Parathyroid adenoma (tissue), 2 donors: ENCODE measurements at regions not wholly inside any gene's neighbourhood (a gene's known extent, or its start where the extent isn't known, plus 50 kb on each side); places are given as distances from the start of the nearest gene placed in this dataset.

Experiments used
- H2AFZ ChIP-seq: fragments of 300-600 bp; sonication (generic); one replicate; pipeline ENCODE4 v1.7.0; 2017; ENCODE audit warnings: antibody characterized with exemption, mild to moderate bottlenecking
- H3K27ac ChIP-seq: fragments of 300-600 bp; sonication (generic); one replicate; pipeline ENCODE4 v1.7.0; 2017
- H3K27me3 ChIP-seq: fragments of 300-600 bp; sonication (generic); one replicate; pipeline ENCODE4 v1.7.0; 2017; ENCODE audit warnings: low read length; ENCODE audit not compliant: control insufficient read depth, insufficient read depth
- H3K36me3 ChIP-seq: fragments of 300-600 bp; sonication (generic); one replicate; pipeline ENCODE4 v1.7.0; 2017; ENCODE audit warnings: low read length; ENCODE audit not compliant: control insufficient read depth, insufficient read depth
- H3K4me1 ChIP-seq: fragments of 300-600 bp; sonication (generic); one replicate; pipeline ENCODE4 v1.7.0; 2017; ENCODE audit warnings: control low read depth
- H3K4me2 ChIP-seq: fragments of 300-600 bp; sonication (generic); one replicate; pipeline ENCODE4 v1.7.0; 2017; ENCODE audit warnings: low read length
- H3K4me3 ChIP-seq: fragments of 300-600 bp; sonication (generic); one replicate; pipeline ENCODE4 v1.7.0; 2017; ENCODE audit warnings: low read depth, low read length
- H3K79me2 ChIP-seq: fragments of 300-600 bp; sonication (generic); one replicate; pipeline ENCODE4 v1.7.0; 2017; ENCODE audit warnings: control low read depth
- H3K9ac ChIP-seq: fragments of 300-600 bp; sonication (generic); one replicate; pipeline ENCODE4 v1.7.0; 2017; ENCODE audit warnings: mild to moderate bottlenecking
- H3K9me3 ChIP-seq: fragments of 300-600 bp; sonication (generic); one replicate; pipeline ENCODE4 v1.7.0; 2017; ENCODE audit warnings: low read length; ENCODE audit not compliant: control insufficient read depth
- TF ChIP-seq, protein P1 (sequence below): fragments of 300-600 bp; sonication (generic); IDR thresholded peaks from one replicate; pipeline ENCODE4 v1.7.0; 2017; ENCODE audit warnings: antibody characterized with exemption, mild to moderate bottlenecking
- donor health status: primary hyperparathyroidism.

GRCh38 chr1:188397521-188397920, 1568.8 kb downstream of the PLA2G4A start:
- TF ChIP-seq, protein P1, sequence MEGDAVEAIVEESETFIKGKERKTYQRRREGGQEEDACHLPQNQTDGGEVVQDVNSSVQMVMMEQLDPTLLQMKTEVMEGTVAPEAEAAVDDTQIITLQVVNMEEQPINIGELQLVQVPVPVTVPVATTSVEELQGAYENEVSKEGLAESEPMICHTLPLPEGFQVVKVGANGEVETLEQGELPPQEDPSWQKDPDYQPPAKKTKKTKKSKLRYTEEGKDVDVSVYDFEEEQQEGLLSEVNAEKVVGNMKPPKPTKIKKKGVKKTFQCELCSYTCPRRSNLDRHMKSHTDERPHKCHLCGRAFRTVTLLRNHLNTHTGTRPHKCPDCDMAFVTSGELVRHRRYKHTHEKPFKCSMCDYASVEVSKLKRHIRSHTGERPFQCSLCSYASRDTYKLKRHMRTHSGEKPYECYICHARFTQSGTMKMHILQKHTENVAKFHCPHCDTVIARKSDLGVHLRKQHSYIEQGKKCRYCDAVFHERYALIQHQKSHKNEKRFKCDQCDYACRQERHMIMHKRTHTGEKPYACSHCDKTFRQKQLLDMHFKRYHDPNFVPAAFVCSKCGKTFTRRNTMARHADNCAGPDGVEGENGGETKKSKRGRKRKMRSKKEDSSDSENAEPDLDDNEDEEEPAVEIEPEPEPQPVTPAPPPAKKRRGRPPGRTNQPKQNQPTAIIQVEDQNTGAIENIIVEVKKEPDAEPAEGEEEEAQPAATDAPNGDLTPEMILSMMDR = no peak
- H3K4me2 ChIP-seq = no peak overlapping the region
- no peaks in the 10 kb centered on the region for H3K36me3 ChIP-seq
- H2AFZ ChIP-seq = no peak overlapping the region
- no peaks in the 10 kb centered on the region for H3K27me3 ChIP-seq
- H3K9me3 ChIP-seq = no peaks in the 10 kb centered on the region
- no peak overlapping the region for H3K27ac ChIP-seq
- H3K79me2 ChIP-seq = no peaks in the 10 kb centered on the region
- H3K4me1 ChIP-seq = no peaks in the 10 kb centered on the region
- H3K9ac ChIP-seq = no peak overlapping the region
- no peak overlapping the region for H3K4me3 ChIP-seq

DNA sequence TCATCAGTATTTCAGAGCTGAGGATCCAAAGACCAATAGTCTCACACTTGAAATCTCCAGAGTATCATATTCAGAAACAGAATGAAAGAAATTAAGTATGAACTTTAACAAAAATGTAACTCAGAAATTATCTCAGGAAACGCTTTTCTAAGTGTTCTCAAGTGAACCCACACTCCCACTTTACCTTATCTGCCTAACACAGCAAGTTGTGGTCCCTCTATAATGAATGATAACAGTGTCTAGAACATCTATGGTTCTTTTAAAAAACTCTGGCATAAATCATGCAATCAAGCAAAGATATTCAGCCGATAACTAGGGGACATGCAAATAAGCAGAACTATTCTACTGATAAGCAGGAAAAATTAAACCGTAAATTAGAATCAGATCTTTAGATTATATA, 1574.2 kb downstream of the PLA2G4A start:
- H2AFZ ChIP-seq = no peak overlapping the region
- H3K27me3 ChIP-seq = no peaks in the 10 kb centered on the region
- H3K79me2 ChIP-seq = no peaks in the 10 kb centered on the region
- H3K36me3 ChIP-seq = no peaks in the 10 kb centered on the region
- H3K4me2 ChIP-seq = no peak overlapping the region
- no peaks in the 10 kb centered on the region for H3K4me1 ChIP-seq
- H3K9me3 ChIP-seq = no peaks in the 10 kb centered on the region
- H3K27ac ChIP-seq = no peak overlapping the region
- TF ChIP-seq, protein P1 = no peak
- no peak overlapping the region for H3K9ac ChIP-seq
- no peak overlapping the region for H3K4me3 ChIP-seq

GRCh38 chr1:188406636-188407035, 1577.9 kb downstream of the PLA2G4A start:
- Histone ChIP-seq H3K4me1 (no peaks in the 10 kb centered on the region), H2AFZ (no peak overlapping the region), H3K27ac (no peak overlapping the region), H3K4me2 (no peak overlapping the region), H3K36me3 (no peaks in the 10 kb centered on the region), H3K79me2 (no peaks in the 10 kb centered on the region), H3K9me3 (no peaks in the 10 kb centered on the region), H3K4me3 (no peak overlapping the region), H3K27me3 (no peaks in the 10 kb centered on the region), H3K9ac (no peak overlapping the region)
- TF ChIP-seq, protein P1 = no peak

- Histone ChIP-seq H3K9me3 (no peaks in the 10 kb centered on the region), H3K79me2 (no peaks in the 10 kb centered on the region), H3K27me3 (no peaks in the 10 kb centered on the region), H3K4me2 (no peak overlapping the region), H3K27ac (no peak overlapping the region), H3K4me3 (no peak overlapping the region), H2AFZ (no peak overlapping the region), H3K4me1 (no peaks in the 10 kb centered on the region), H3K9ac (no peak overlapping the region), H3K36me3 (peaks cover 3% of the 10 kb centered on the region)
- TF ChIP-seq, protein P1 = no peak
These were observed 1591.4 kb downstream of the PLA2G4A start for GRCh38 chr1:188420177-188420576.

DNA sequence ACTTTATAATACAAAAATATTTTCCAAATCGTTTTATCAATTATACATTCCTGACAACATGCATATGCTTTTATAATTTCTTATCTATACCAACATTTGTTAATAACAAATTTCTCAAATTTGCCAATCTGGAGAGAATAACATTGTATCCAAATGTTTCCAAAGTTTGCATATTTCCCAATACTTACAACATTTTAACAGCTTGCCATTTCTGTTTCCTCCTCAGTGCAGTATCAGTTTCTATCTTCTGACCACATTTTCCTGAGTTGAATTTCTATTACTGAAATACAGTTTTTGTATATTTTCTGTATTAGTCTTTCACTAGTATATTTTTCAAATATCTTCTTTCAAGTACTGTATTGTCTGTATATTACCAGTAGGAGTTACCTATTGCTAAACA, 1594.3 kb downstream of the PLA2G4A start:
- H2AFZ ChIP-seq = no peak overlapping the region
- TF ChIP-seq, protein P1 = no peak
- no peak overlapping the region for H3K27ac ChIP-seq
- no peaks in the 10 kb centered on the region for H3K79me2 ChIP-seq
- H3K27me3 ChIP-seq = no peaks in the 10 kb centered on the region
- no peaks in the 10 kb centered on the region for H3K9me3 ChIP-seq
- no peaks in the 10 kb centered on the region for H3K36me3 ChIP-seq
- no peaks in the 10 kb centered on the region for H3K4me1 ChIP-seq
- no peak overlapping the region for H3K4me2 ChIP-seq
- H3K4me3 ChIP-seq = no peak overlapping the region
- H3K9ac ChIP-seq = no peak overlapping the region
